Endothelial cell of umbilical vein (primary cell): ENCODE measurements at regions not wholly inside any gene's neighbourhood (a gene's known extent, or its start where the extent isn't known, plus 50 kb on each side); places are given as distances from the start of the nearest gene placed in this dataset.

ENCODE experiments used
- BruUV-seq: library from RNA; stranded (reverse); fragments of 400-500 nt; replicated peaks from 2 replicates; lab custom pipeline; 2021; lab: Mats Ljungman, UMichigan
- CTCF ChIA-PET: fragments of 300-600, 350-600 bp; sonication (Branson Sonifier 250); formaldehyde crosslinking; loops from one replicate; lab custom pipeline; 2021; ENCODE audit warnings: antibody characterized with exemption, inconsistent platforms; lab: Charles Lee
- POLR2A ChIA-PET: fragments of 300-600, 350-600 bp; sonication (Branson Sonifier 250); formaldehyde crosslinking; loops from one replicate; lab custom pipeline; 2021; ENCODE audit warnings: antibody characterized with exemption, inconsistent platforms; lab: Charles Lee
- DNase-seq: peaks from one replicate; pipeline ENCODE4 v3.0.0-alpha.2; 2011; ENCODE audit warnings: low read depth, low spot score
- FAIRE-seq: peaks from 2 replicates; lab custom pipeline; 2011; peaks lifted over from hg19 to GRCh38; lab: Jason Lieb, UNC
- H2AFZ ChIP-seq: 2 replicates; pipeline ENCODE4 v1.6.0; 2012; ENCODE audit warnings: low read depth, low read length, control low read depth, inconsistent platforms
- H3K27ac ChIP-seq: 2 replicates; pipeline ENCODE4 v1.5.1; 2011; ENCODE audit warnings: low read depth, mild to moderate bottlenecking, control low read depth, low read length, moderate library complexity; ENCODE audit not compliant: insufficient read depth
- H3K27me3 ChIP-seq, 2 experiments: 2 replicates each; pipeline versions ENCODE4 v1.6.0 to v1.6.1; 2011; ENCODE audit warnings: low read length in 2 of 2, mixed read lengths in 1 of 2; ENCODE audit not compliant: control insufficient read depth in 2 of 2, insufficient read depth in 2 of 2
- H3K36me3 ChIP-seq, 2 experiments: 2 replicates in 1 of 2; 3 replicates in 1 of 2; pipeline ENCODE4 v1.5.1; 2011; ENCODE audit warnings: low read length in 2 of 2, mild to moderate bottlenecking in 1 of 2, moderate library complexity in 1 of 2; ENCODE audit not compliant: control insufficient read depth in 2 of 2, insufficient read depth in 2 of 2; ENCODE audit errors: extremely low read depth in 1 of 2
- H3K4me1 ChIP-seq: 3 replicates; pipeline ENCODE4 v1.5.1; 2011; ENCODE audit warnings: mild to moderate bottlenecking, low read length; ENCODE audit not compliant: control insufficient read depth, insufficient read depth; ENCODE audit errors: extremely low read depth
- H3K4me2 ChIP-seq: 2 replicates; pipeline ENCODE4 v1.6.1; 2011; ENCODE audit warnings: low read length, control low read depth, mixed read lengths; ENCODE audit not compliant: insufficient read depth
- H3K4me3 ChIP-seq, 3 experiments: fragments of 200-600 bp in 1 of 3; sonication (generic), shearing (Covaris generic) in 1 of 3; replicated peaks in 1 of 3; 2 replicates each; pipeline ENCODE4 v1.5.1; 2011 to 2016; ENCODE audit warnings: control low read depth in 3 of 3, low read length in 3 of 3, mild to moderate bottlenecking in 2 of 3, inconsistent platforms in 1 of 3, low read depth in 1 of 3, moderate library complexity in 1 of 3; ENCODE audit not compliant: insufficient read depth in 1 of 3
- H3K79me2 ChIP-seq: 2 replicates; pipeline ENCODE4 v1.6.0; 2012; ENCODE audit warnings: low read length, inconsistent platforms; ENCODE audit not compliant: control insufficient read depth, insufficient read depth
- H3K9ac ChIP-seq: replicated peaks from 2 replicates; pipeline ENCODE3; 2011; ENCODE audit warnings: low read length, control low read depth; ENCODE audit not compliant: insufficient read depth; ENCODE audit errors: extremely low read depth
- H3K9me1 ChIP-seq: replicated peaks from 3 replicates; pipeline ENCODE4 v1.6.0; 2011; ENCODE audit warnings: mild to moderate bottlenecking, low read length; ENCODE audit not compliant: control insufficient read depth, insufficient read depth; ENCODE audit errors: extremely low read depth
- H3K9me3 ChIP-seq: replicated peaks from 2 replicates; pipeline ENCODE4 v1.5.1; 2012; ENCODE audit warnings: low read length, inconsistent platforms; ENCODE audit not compliant: control insufficient read depth, insufficient read depth
- H4K20me1 ChIP-seq: replicated peaks from 2 replicates; pipeline ENCODE3; 2011; ENCODE audit warnings: mild to moderate bottlenecking, low read length; ENCODE audit not compliant: control insufficient read depth, insufficient read depth; ENCODE audit errors: extremely low read depth
- EZH2 ChIP-seq: IDR thresholded peaks from 2 replicates; pipeline ENCODE4 v1.6.1; 2012; ENCODE audit warnings: borderline replicate concordance, low read depth, mild to moderate bottlenecking, moderate library complexity, low read length, inconsistent platforms; ENCODE audit not compliant: severe bottlenecking
- FOS ChIP-seq: IDR thresholded peaks from 2 replicates; pipeline ENCODE4 v1.6.1; 2011; ENCODE audit warnings: mild to moderate bottlenecking, low read length, moderate library complexity, borderline replicate concordance; ENCODE audit not compliant: insufficient read depth
- GATA2 ChIP-seq: IDR thresholded peaks from 2 replicates; pipeline ENCODE4 v1.7.0; 2011; ENCODE audit warnings: low read depth, mild to moderate bottlenecking, moderate library complexity, mixed read lengths, low read length; ENCODE audit not compliant: insufficient read length, insufficient read depth
- JUN ChIP-seq: IDR thresholded peaks from 2 replicates; pipeline ENCODE4 v1.6.1; 2011; ENCODE audit warnings: borderline replicate concordance, low read depth; ENCODE audit not compliant: insufficient read length, insufficient read depth
- MYC ChIP-seq: IDR thresholded peaks from one replicate; pipeline ENCODE4 v1.6.1; 2011; ENCODE audit warnings: mild to moderate bottlenecking, low read depth, low read length
- POLR2A ChIP-seq: IDR thresholded peaks from 2 replicates; pipeline ENCODE4 v1.6.1; 2012; ENCODE audit warnings: low read depth, mild to moderate bottlenecking, control low read depth, low read length
- POLR2AphosphoS5 ChIP-seq: IDR thresholded peaks from 2 replicates; pipeline ENCODE4 v1.6.1; 2012; ENCODE audit warnings: low read depth, mild to moderate bottlenecking, control low read depth, low read length, moderate library complexity; ENCODE audit not compliant: insufficient read depth
- dilution Hi-C: fragments of 300-500 bp; cut with MboI; formaldehyde crosslinking; loops from one replicate; pipeline ENCODE4 v1.15.0; 2019; ENCODE audit warnings: low sequenced_read_pairs; ENCODE audit not compliant: extremely low pct_ligation_motif_present
- intact Hi-C: fragments of 100-400 bp; cut with micrococcal nuclease; formaldehyde crosslinking; loops from one replicate; pipeline ENCODE4 v1.10.0; 2022
- TF ChIP-seq, protein P1 (sequence below), 2 donors: IDR thresholded peaks; 1 replicate in 1 of 2; 2 replicates in 1 of 2; pipeline ENCODE4 v1.5.1; 2011; ENCODE audit warnings: low read length in 2 of 2, mild to moderate bottlenecking in 2 of 2, moderate library complexity in 2 of 2, control low read depth in 1 of 2, inconsistent platforms in 1 of 2, low read depth in 1 of 2; ENCODE audit not compliant: insufficient read depth in 1 of 2; ENCODE audit errors: extremely low read depth in 1 of 2
- TF ChIP-seq, protein P2 (sequence below): IDR thresholded peaks from 2 replicates; pipeline ENCODE4 v1.6.1; 2011; ENCODE audit not compliant: insufficient read depth, insufficient read length

DNA sequence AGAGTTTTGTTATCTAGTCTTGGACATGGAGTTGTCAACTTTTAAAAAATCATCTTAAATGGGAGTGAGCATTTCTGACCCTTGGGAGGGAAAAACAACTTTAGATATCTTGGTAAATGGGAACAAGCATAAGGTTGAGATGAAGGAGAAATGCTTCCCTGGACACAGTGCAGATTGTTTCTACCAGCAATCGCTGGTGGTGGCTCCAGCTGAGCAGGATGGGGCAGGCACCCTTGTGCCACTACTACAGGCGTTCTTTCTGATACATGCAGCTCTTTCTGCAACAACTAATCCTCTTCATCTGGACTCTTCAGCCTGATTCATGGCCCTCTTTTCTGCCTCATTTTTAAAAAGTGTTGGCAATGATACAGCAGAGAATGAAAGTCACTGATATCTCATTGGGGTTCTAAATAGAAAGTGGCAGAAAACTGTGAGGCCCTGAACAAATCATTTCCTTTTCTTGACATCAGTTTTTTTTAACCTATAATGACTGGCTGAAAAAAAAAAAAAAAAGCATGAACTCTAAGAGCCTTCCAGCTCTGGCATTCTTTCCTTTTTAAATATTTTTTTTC, 409.4 kb upstream of the PTGER4 start:
- Histone ChIP-seq H3K9me1 (no peaks in the 10 kb centered on the region), H3K79me2 (no peaks in the 10 kb centered on the region), H3K4me3 (no peak overlapping the region), H3K36me3 (no peaks in the 10 kb centered on the region), H2AFZ (no peak overlapping the region), H3K27me3 (no peaks in the 10 kb centered on the region), H4K20me1 (no peaks in the 10 kb centered on the region), H3K4me2 (no peak overlapping the region), H3K9ac (no peak overlapping the region), H3K9me3 (no peaks in the 10 kb centered on the region), H3K27ac (no peak overlapping the region), H3K4me1 (no peaks in the 10 kb centered on the region)
- CTCF ChIA-PET, result interaction anchor here (0.8 kb wide), 1 partner anchor 104 kb away, joined by 3 read pairs; no protein-coding TSS in a partner anchor
- DNase-seq (no peak), FAIRE-seq (no peak)
- dilution Hi-C loops, result no loop called here
- POLR2A ChIA-PET, result no interaction called here
- TF ChIP-seq, protein P1, sequence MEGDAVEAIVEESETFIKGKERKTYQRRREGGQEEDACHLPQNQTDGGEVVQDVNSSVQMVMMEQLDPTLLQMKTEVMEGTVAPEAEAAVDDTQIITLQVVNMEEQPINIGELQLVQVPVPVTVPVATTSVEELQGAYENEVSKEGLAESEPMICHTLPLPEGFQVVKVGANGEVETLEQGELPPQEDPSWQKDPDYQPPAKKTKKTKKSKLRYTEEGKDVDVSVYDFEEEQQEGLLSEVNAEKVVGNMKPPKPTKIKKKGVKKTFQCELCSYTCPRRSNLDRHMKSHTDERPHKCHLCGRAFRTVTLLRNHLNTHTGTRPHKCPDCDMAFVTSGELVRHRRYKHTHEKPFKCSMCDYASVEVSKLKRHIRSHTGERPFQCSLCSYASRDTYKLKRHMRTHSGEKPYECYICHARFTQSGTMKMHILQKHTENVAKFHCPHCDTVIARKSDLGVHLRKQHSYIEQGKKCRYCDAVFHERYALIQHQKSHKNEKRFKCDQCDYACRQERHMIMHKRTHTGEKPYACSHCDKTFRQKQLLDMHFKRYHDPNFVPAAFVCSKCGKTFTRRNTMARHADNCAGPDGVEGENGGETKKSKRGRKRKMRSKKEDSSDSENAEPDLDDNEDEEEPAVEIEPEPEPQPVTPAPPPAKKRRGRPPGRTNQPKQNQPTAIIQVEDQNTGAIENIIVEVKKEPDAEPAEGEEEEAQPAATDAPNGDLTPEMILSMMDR (IDR thresholded peaks at IDR 0.05; ENCODE audit: extremely low read depth in 1 of 2, insufficient read depth in 1 of 2, low read depth in 1 of 2, low read length in 2 of 2), result no peak
- TF ChIP-seq, protein P2, sequence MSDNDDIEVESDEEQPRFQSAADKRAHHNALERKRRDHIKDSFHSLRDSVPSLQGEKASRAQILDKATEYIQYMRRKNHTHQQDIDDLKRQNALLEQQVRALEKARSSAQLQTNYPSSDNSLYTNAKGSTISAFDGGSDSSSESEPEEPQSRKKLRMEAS, result no peak
- no peak for TF ChIP-seq MYC
- TF ChIP-seq POLR2A, result no peak
- no peak for TF ChIP-seq JUN
- no peak for TF ChIP-seq POLR2AphosphoS5
- TF ChIP-seq GATA2, result no peak
- TF ChIP-seq FOS, result no peak
- TF ChIP-seq EZH2, result no peak
- no TSS peak for BruUV-seq
- intact Hi-C loops, result no loop called here
